22Rv1 (cell line): ENCODE measurements at regions not wholly inside any gene's neighbourhood (a gene's known extent, or its start where the extent isn't known, plus 50 kb on each side); places are given as distances from the start of the nearest gene placed in this dataset.

ENCODE experiments used
- H3K27ac ChIP-seq: fragments of 450-650 bp; 2 replicates; pipeline ENCODE4 v1.5.1; 2017
- ZFX ChIP-seq: fragments of 450-650 bp; IDR thresholded peaks from 2 replicates; pipeline ENCODE4 v1.6.1; 2017; ENCODE audit warnings: antibody characterized with exemption, borderline replicate concordance
- TF ChIP-seq, protein P1 (sequence below): fragments of 450-650 bp; IDR thresholded peaks from 2 replicates; pipeline ENCODE4 v1.5.1; 2017; ENCODE audit warnings: mild to moderate bottlenecking

DNA sequence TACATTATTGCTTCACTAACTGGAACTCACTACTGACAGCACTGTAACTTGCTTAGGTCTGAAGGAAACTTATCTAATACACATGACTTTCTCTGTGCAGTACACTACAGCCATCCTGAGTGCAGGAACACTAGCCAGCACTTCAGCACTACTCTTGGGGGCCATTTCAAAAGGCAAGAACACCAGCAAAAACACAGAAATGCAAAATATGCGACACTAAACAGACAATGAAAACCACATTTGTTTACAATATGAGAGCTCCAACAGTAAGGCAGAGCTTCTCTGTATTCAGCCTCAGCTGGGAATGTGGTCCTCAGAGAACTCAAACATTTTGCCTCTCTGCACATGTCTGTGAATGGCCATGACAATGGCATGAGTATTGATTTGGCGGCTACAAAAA lies 109.6 kb downstream of the ARRDC4 start:
- no peak for TF ChIP-seq ZFX
- TF ChIP-seq, protein P1, sequence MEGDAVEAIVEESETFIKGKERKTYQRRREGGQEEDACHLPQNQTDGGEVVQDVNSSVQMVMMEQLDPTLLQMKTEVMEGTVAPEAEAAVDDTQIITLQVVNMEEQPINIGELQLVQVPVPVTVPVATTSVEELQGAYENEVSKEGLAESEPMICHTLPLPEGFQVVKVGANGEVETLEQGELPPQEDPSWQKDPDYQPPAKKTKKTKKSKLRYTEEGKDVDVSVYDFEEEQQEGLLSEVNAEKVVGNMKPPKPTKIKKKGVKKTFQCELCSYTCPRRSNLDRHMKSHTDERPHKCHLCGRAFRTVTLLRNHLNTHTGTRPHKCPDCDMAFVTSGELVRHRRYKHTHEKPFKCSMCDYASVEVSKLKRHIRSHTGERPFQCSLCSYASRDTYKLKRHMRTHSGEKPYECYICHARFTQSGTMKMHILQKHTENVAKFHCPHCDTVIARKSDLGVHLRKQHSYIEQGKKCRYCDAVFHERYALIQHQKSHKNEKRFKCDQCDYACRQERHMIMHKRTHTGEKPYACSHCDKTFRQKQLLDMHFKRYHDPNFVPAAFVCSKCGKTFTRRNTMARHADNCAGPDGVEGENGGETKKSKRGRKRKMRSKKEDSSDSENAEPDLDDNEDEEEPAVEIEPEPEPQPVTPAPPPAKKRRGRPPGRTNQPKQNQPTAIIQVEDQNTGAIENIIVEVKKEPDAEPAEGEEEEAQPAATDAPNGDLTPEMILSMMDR: no peak
- no peak overlapping the region for H3K27ac ChIP-seq

GRCh38 chr15:98071786-98072185 lies 111.3 kb downstream of the ARRDC4 start:
- TF ChIP-seq ZFX: no peak
- TF ChIP-seq, protein P1: no peak
- no peak overlapping the region for H3K27ac ChIP-seq

DNA sequence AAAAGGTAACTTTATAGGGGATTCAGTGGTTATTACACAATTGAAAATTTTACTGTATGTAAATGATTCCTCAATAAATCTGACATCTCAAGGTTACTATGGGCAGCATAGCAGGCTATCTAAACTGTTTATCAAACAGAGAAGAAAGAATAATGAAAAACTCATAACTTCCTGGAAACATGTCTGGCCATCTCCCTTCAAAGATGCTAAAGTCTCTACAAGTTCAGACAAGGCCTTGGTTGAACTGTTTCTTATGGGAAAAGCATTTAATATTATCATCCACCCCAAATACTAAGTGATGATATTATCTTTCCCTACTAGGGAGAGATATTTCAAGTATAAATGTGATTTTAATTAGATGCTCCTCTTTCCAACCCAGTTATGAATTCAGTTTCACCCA lies 114.9 kb downstream of the ARRDC4 start:
- H3K27ac ChIP-seq: no peak overlapping the region
- no peak for TF ChIP-seq ZFX
- TF ChIP-seq, protein P1: no peak

GRCh38 chr15:98076021-98076816 lies 115.7 kb downstream of the ARRDC4 start:
- H3K27ac ChIP-seq: no peak overlapping the region
- TF ChIP-seq, protein P1: no peak
- TF ChIP-seq ZFX: no peak

DNA sequence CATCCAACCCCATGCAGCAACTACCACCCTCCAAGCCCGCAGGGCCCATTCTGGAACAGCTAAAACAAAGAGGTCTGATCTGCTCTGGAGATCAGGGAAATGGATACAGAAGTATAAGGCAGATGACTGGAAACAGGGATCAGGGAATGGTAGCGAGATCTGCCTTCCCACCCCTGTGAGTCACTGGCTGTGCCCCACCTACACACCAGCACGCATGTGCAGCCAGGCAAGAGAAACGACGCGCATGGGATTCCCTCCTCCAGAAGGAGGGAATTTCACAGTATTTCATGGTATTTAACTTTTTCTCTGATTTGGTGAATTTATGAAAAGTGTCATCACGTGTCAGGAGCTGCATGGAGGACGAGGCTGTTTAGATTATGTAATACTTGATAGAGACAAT lies 116.7 kb downstream of the ARRDC4 start:
- no peak for TF ChIP-seq ZFX
- TF ChIP-seq, protein P1: no peak
- H3K27ac ChIP-seq: no peak overlapping the region

GRCh38 chr15:98080791-98081190 lies 120.3 kb downstream of the ARRDC4 start:
- H3K27ac ChIP-seq: no peak overlapping the region
- TF ChIP-seq, protein P1: no peak
- no peak for TF ChIP-seq ZFX

DNA sequence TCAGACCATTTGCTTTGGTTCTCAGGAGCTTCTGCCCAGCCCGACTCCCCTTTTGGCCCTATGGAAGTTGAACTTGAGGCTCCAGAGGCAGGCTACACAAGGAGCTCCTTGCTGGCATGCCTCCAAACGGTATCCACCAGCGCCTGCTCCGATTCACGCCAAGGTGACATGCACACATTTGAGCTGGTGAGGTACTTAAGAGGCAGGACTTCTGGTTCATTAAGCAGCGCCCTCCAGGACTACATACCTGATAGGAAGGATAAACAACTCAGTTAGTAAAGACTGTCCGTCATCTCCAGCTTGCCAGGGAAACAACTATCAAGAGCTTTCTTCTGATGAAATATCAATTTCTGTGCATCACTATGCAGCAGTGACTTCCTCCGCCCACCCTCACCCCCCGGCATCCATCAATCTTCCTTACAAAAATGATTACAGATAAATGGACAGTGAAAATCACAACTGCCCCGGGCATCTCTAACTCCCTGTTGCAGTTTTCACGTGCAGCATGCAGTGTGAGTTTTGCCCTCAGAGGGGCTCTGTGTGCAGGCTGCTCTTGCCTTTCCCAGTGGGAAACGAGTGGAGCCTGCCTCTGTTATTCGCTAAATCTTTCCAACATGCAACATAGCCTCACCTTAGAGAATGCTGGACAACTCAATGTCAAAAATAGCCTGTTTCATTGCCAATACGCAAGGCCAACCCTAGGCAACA lies 122.9 kb downstream of the ARRDC4 start:
- TF ChIP-seq, protein P1: no peak
- TF ChIP-seq ZFX: no peak
- H3K27ac ChIP-seq: no peak overlapping the region
